H9 (cell line): ENCODE measurements at regions not wholly inside any gene's neighbourhood (a gene's known extent, or its start where the extent isn't known, plus 50 kb on each side); places are given as distances from the start of the nearest gene placed in this dataset.

Source experiments
- DNase-seq: peaks from one replicate; pipeline ENCODE4 v3.0.0-alpha.2; 2017
- H2AFZ ChIP-seq: one replicate; pipeline ENCODE4 v1.6.1; 2013; ENCODE audit warnings: mild to moderate bottlenecking, low read length, control low read depth, moderate library complexity
- H2AK5ac ChIP-seq: 2 replicates; pipeline ENCODE4 v1.6.1; 2013; ENCODE audit warnings: low read length, control low read depth, mixed read lengths; ENCODE audit not compliant: insufficient read length
- H2BK120ac ChIP-seq: one replicate; pipeline ENCODE4 v1.6.1; 2013; ENCODE audit warnings: low read depth, mild to moderate bottlenecking, low read length, control low read depth, inconsistent platforms; ENCODE audit not compliant: poor library complexity, severe bottlenecking
- H2BK12ac ChIP-seq: 2 replicates; pipeline ENCODE4 v1.6.1; 2013; ENCODE audit warnings: low read length, control low read depth, mixed read lengths, low read depth; ENCODE audit not compliant: insufficient read length
- H2BK15ac ChIP-seq: 2 replicates; pipeline ENCODE4 v1.6.1; 2013; ENCODE audit warnings: low read depth, low read length, control low read depth
- H2BK20ac ChIP-seq: one replicate; pipeline ENCODE4 v1.6.1; 2013; ENCODE audit warnings: low read depth, mild to moderate bottlenecking, low read length, control low read depth, inconsistent platforms; ENCODE audit not compliant: poor library complexity, severe bottlenecking
- H2BK5ac ChIP-seq: 2 replicates; pipeline ENCODE4 v1.6.1; 2013; ENCODE audit warnings: low read length, control low read depth, mixed read lengths; ENCODE audit not compliant: insufficient read length
- H3K14ac ChIP-seq: 2 replicates; pipeline ENCODE4 v1.6.1; 2013; ENCODE audit warnings: low read length, control low read depth; ENCODE audit not compliant: insufficient read depth
- H3K18ac ChIP-seq: 2 replicates; pipeline ENCODE4 v1.6.1; 2013; ENCODE audit warnings: low read depth, mild to moderate bottlenecking, mixed read lengths, low read length, control low read depth; ENCODE audit not compliant: insufficient read length
- H3K23ac ChIP-seq: 2 replicates; pipeline ENCODE4 v1.6.1; 2013; ENCODE audit warnings: low read length, control low read depth, mixed read lengths, low read depth; ENCODE audit not compliant: insufficient read length
- H3K23me2 ChIP-seq: 2 replicates; pipeline ENCODE4 v1.6.1; 2013; ENCODE audit warnings: low read depth, mild to moderate bottlenecking, mixed read lengths, low read length, control low read depth; ENCODE audit not compliant: insufficient read length, poor library complexity, severe bottlenecking
- H3K27ac ChIP-seq: 2 replicates; pipeline ENCODE4 v1.5.1; 2013; ENCODE audit warnings: low read length, control low read depth, mixed read lengths, low read depth; ENCODE audit not compliant: insufficient read length
- H3K27me3 ChIP-seq: 2 replicates; pipeline ENCODE4 v1.6.1; 2013; ENCODE audit warnings: low read length, control low read depth, inconsistent platforms; ENCODE audit not compliant: insufficient read depth
- H3K4ac ChIP-seq: 2 replicates; pipeline ENCODE4 v1.6.1; 2013; ENCODE audit warnings: low read depth, mild to moderate bottlenecking, control low read depth, inconsistent platforms, low read length, moderate library complexity
- H3K4me1 ChIP-seq: 2 replicates; pipeline ENCODE4 v1.6.1; 2013; ENCODE audit warnings: low read length, control low read depth, inconsistent platforms; ENCODE audit not compliant: insufficient read depth
- H3K4me2 ChIP-seq: 2 replicates; pipeline ENCODE4 v1.6.1; 2013; ENCODE audit warnings: low read length, control low read depth, mixed read lengths; ENCODE audit not compliant: insufficient read length, insufficient read depth
- H3K56ac ChIP-seq: 2 replicates; pipeline ENCODE4 v1.6.1; 2013; ENCODE audit warnings: low read depth, mild to moderate bottlenecking, mixed read lengths, low read length, control low read depth; ENCODE audit not compliant: insufficient read length
- H3K79me1 ChIP-seq: 2 replicates; pipeline ENCODE4 v1.6.1; 2013; ENCODE audit warnings: low read depth, mild to moderate bottlenecking, moderate library complexity, low read length, control low read depth, inconsistent platforms; ENCODE audit not compliant: insufficient read depth, poor library complexity, severe bottlenecking
- H3K79me2 ChIP-seq: 2 replicates; pipeline ENCODE4 v1.6.1; 2013; ENCODE audit warnings: low read length, control low read depth, inconsistent platforms; ENCODE audit not compliant: insufficient read depth
- H3K9ac ChIP-seq: 2 replicates; pipeline ENCODE4 v1.6.1; 2013; ENCODE audit warnings: low read length, control low read depth, mixed read lengths; ENCODE audit not compliant: insufficient read length; ENCODE audit errors: extremely low read depth
- H3K9me3 ChIP-seq: one replicate; pipeline ENCODE4 v1.6.1; 2013; ENCODE audit warnings: low read depth, low read length, inconsistent platforms; ENCODE audit not compliant: control insufficient read depth
- H3T11ph ChIP-seq: one replicate; pipeline ENCODE4 v1.6.1; 2013; ENCODE audit warnings: mild to moderate bottlenecking, low read length, control low read depth, inconsistent platforms
- H4K20me1 ChIP-seq: one replicate; pipeline ENCODE4 v1.6.1; 2013; ENCODE audit not compliant: control insufficient read depth, insufficient read length, insufficient read depth
- H4K5ac ChIP-seq: 2 replicates; pipeline ENCODE4 v1.6.1; 2013; ENCODE audit warnings: low read depth, mild to moderate bottlenecking, mixed read lengths, low read length, control low read depth; ENCODE audit not compliant: insufficient read length
- H4K8ac ChIP-seq: replicated peaks from 2 replicates; pipeline ENCODE4 v1.6.1; 2013; ENCODE audit warnings: low read length, control low read depth, mixed read lengths, low read depth; ENCODE audit not compliant: insufficient read length
- H4K91ac ChIP-seq: 2 replicates; pipeline ENCODE4 v1.6.1; 2013; ENCODE audit warnings: low read depth, mild to moderate bottlenecking, moderate library complexity, mixed read lengths, low read length, control low read depth; ENCODE audit not compliant: insufficient read length
- H3K27ac Mint-ChIP-seq, 3 experiments: 2 replicates in 2 of 3; 3 replicates in 1 of 3; pipeline ENCODE4 v1.8.0; 2020 to 2021; ENCODE audit warnings: mixed read lengths in 3 of 3, mild to moderate bottlenecking in 1 of 3, moderate library complexity in 1 of 3
- H3K27me3 Mint-ChIP-seq: 2 replicates; pipeline ENCODE4 v1.8.0; 2021; ENCODE audit warnings: low read depth, mild to moderate bottlenecking, moderate library complexity, mixed read lengths
- H3K36me3 Mint-ChIP-seq, 3 experiments: 2 replicates in 2 of 3; 3 replicates in 1 of 3; pipeline ENCODE4 v1.8.0; 2020 to 2021; ENCODE audit warnings: low read depth in 3 of 3, mixed read lengths in 3 of 3; ENCODE audit not compliant: insufficient read depth in 1 of 3
- H3K4me1 Mint-ChIP-seq, 2 experiments: 2 replicates each; pipeline ENCODE4 v1.8.0; 2020; ENCODE audit warnings: mixed read lengths in 2 of 2
- H3K4me3 Mint-ChIP-seq, 2 experiments: 2 replicates in 1 of 2; 3 replicates in 1 of 2; pipeline ENCODE4 v1.8.0; 2020 to 2021; ENCODE audit warnings: mild to moderate bottlenecking in 2 of 2, mixed read lengths in 2 of 2, moderate library complexity in 1 of 2
- H3K9me3 Mint-ChIP-seq, 2 experiments: 2 replicates in 1 of 2; 3 replicates in 1 of 2; pipeline ENCODE4 v1.8.0; 2020; ENCODE audit warnings: mild to moderate bottlenecking in 2 of 2, mixed read lengths in 2 of 2, moderate library complexity in 1 of 2
- CTCF ChIP-seq: fragments of 200-600 bp; sonication (generic); conservative IDR thresholded peaks from 3 replicates; pipeline ENCODE4 v1.8.0; 2021; ENCODE audit warnings: antibody characterized with exemption, mild to moderate bottlenecking
- WGBS: extraction: QIAGEN DNeasy Blood & Tissue Kit; methylation state at CpG from one replicate; pipeline ENCODE4 v1.1.7; 2013; ENCODE audit warnings: missing lambda C conversion rate, low lambda C conversion rate, mixed read lengths; ENCODE audit not compliant: insufficient read length; ENCODE audit errors: extremely low coverage; 5-methylcytosine and 5-hydroxymethylcytosine counted together

- Histone ChIP-seq H3K23ac (no peak overlapping the region), H2BK20ac (no peak overlapping the region), H3K9ac (no peak overlapping the region), H3K4me1 (peaks cover 3% of the 10 kb centered on the region; the same call in 1 of the 2 replicates), H3K56ac (no peak overlapping the region), H3K27ac (no peak overlapping the region), H3K79me2 (no peaks in the 10 kb centered on the region), H3K9me3 (no peaks in the 10 kb centered on the region), H3T11ph (no peak overlapping the region), H2BK12ac (no peak overlapping the region), H3K18ac (no peak overlapping the region), H3K23me2 (no peaks in the 10 kb centered on the region), H3K79me1 (no peaks in the 10 kb centered on the region), H2AK5ac (no peak overlapping the region), H3K4ac (no peak overlapping the region), H2AFZ (no peak overlapping the region), H4K20me1 (no peaks in the 10 kb centered on the region), H4K91ac (no peak overlapping the region), H3K14ac (no peak overlapping the region), H4K5ac (no peak overlapping the region), H3K27me3 (no peaks in the 10 kb centered on the region), H2BK5ac (no peak overlapping the region), H2BK120ac (no peak overlapping the region), H2BK15ac (no peak overlapping the region), H4K8ac (no peak overlapping the region), H3K4me2 (no peak overlapping the region)
- H3K4me1 Mint-ChIP-seq = peaks cover 17 to 20% of the 10 kb centered on the region in 2 experiments
- H3K27me3 Mint-ChIP-seq = no peaks in the 10 kb centered on the region
- DNase-seq = no peak
- H3K9me3 Mint-ChIP-seq = no peaks in the 10 kb centered on the region; a peak in 1 of 5 replicates
- no peak overlapping the region for H3K4me3 Mint-ChIP-seq
- no peaks in the 10 kb centered on the region for H3K36me3 Mint-ChIP-seq
- H3K27ac Mint-ChIP-seq = no peak overlapping the region
- no peak for TF ChIP-seq CTCF
- WGBS = no CpG with 5 or more reads among the region's 3 CpGs
Observed at GRCh38 chr3:101143012-101143411, 149.8 kb upstream of the ABI3BP start.
